ELF-1 (cell line): ENCODE measurements at regions not wholly inside any gene's neighbourhood (a gene's known extent, or its start where the extent isn't known, plus 50 kb on each side); places are given as distances from the start of the nearest gene placed in this dataset.

ENCODE experiments used
- DNase-seq: peaks from one replicate; pipeline ENCODE4 v3.0.0-alpha.2; 2016; ENCODE audit warnings: low read depth, low spot score

DNA sequence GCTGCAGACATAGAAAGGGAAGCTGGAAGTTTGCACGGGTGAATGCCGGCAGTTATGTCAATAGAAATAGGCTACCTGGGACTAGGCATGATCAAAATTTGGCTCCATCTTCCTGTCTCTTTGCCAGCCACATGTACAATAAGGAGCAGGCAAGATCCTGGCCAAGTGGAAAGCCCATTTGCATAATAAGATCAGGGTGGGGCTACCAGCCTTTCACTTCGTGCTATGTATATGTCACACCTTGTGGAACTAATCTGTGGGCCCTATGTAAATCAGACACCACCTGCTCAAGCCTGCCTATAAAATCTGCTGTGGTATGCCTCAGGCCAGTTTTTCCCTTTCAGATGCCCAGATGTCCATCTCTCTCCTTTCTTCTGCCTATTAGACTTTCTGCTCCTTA, 79.3 kb upstream of the DRD2 start:
- no peak for DNase-seq

DNA sequence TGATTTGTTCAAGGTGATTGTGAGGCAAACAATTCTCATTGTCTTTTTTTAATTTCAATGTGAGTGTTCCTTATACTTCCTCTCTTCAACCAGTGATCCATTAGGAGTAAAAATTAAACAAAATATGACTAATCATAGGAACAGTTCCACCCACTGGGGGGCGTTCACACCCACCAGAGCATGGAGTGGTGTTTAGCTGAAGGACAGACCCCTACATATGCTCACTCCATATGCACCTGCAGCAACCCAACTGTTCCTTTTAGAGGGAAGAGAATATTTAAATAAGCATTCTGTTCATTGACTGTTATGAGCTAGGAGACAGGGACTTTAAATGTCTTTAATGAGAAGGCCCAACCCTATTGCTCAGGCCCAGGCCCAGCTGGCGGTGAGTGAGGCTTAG, 78.7 kb upstream of the DRD2 start:
- no peak for DNase-seq

DNA sequence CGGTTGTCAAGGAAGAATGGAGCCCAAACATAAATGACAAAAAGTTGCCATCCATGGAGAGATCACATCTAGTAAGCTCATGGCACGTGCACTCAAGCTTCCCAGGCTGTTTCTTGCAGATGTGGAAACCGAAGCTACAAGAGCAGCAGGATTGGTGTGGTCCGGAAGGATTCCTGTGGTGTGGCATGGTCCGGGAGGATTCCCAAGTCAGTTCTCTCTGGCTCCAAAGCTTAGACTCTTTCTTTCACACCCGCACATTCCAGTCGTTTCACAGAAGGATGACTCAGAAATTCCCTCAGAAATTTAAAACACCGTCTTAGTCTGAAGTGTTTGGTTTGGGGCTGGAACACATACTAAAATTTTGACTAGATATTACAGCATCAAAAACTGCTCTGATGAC, 78.0 kb upstream of the DRD2 start:
- DNase-seq = peak; percentile 80

DNA sequence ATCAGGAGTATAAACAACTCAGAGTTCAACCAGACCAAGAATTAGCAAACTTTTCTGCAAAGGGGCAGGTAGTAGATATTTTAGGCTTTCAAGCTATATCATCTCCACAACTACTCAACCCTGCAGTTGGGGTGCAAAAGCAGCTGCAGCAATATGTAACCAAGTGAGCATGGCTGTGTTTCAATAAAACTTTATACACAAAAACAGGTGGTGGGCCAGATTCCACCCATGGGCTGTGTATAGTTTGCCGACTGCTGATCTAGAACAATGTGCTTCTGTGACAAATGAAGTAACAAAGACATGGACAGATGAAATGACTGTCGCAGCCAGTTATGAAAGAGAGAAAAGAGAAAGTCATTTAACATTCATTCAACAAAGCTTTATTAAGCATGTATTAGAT, 77.1 kb upstream of the DRD2 start:
- no peak for DNase-seq

DNA sequence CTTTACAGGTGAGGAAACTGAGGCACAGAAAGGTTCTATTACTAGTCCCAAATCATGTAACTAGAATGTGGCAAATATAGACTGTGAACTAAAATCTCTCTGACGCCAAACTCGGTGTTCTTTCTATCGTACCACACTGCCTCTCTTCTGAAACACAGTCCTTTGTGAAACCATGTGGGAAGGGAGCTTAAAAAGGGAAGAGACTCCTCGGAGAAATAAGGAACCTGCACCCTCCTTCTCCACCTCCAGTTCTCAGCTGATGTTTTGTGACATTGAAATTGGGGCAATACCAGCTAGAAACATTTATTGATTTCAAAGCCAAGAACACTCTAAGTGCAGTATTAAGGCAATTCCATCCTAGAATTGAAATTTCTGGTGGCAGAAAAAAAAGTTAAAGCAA, 76.4 kb upstream of the DRD2 start:
- no peak for DNase-seq

DNA sequence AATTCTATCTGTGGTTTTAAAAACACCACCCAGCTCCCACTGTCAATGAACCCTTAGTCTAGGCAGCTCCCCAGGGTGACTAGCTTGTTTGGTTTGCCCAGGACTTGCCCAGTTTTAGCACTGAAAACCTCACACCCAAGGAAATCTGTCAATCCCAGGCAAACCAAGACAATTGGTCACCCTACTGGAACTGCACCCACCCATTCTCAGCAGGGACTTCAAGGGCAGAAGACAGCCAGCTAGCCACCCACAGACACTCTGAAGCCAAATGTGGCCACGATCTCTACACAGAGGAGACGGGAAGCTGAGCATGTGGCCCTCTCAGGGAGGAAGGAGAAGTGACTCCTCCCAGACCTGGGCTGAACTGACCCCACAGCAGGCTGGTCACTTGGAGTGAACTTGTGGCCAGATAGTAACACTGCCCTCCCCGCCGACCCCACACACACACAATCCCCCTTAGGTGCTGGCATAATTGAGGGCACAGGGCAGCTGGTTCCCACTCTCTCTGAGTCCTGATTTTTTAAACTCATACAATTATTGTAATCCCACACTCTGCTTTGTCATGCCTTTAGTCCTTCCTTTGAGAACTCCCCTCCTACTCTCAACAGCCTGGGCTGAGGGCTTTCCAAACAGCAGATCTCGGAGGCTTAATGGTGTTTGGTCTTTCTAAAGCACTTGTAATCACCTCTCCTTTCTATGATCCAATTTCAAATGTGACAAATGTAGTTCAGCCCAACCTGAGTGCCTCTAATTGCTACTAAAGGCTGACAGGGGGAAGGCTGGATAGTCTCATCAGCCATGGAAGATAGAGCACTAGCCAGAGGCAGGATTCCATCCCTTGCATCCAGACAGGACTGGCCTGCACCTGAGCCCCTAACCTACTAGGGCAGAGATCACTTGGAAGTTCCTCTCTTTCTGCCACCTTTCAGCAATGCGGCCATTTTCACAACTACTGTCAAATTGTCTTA, 74.7 kb upstream of the DRD2 start:
- DNase-seq = peak; percentile 85

DNA sequence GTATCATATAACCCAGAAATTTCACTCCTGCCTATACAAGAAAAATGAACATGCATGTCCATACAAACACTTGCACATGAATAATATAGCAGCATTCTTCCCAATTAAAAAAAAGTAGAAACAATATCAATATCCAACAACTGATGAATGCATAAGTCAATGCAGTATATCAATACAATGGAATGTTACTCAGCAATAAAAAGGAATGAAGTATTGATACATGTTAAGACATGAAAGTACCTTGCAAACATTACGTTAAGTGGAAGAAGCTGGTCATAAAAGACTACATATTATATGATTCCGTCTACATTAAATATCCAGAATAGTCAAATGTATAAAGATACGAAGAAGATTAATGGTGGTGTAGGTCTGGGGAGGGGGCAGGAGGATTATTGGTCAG, 73.9 kb upstream of the DRD2 start:
- no peak for DNase-seq

DNA sequence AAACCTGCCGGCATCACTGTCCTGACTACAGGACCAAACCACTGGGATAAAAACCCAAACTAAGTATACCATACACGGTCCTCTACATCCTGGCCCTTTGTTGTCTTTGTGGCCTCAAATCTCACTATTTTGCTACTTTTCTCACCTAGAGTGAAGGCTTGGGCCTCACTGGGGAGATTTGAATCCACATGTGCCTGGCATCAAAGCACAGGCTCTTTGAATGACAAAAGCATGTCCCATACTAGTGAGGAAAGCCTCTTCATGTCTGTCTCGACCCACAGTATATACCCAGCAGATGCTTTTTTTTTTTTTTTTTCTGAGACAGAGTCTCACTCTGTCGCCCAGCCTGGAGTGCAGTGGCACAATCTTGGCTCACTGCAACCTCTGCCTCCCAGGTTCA, 72.5 kb upstream of the DRD2 start:
- DNase-seq = peak; percentile 23

DNA sequence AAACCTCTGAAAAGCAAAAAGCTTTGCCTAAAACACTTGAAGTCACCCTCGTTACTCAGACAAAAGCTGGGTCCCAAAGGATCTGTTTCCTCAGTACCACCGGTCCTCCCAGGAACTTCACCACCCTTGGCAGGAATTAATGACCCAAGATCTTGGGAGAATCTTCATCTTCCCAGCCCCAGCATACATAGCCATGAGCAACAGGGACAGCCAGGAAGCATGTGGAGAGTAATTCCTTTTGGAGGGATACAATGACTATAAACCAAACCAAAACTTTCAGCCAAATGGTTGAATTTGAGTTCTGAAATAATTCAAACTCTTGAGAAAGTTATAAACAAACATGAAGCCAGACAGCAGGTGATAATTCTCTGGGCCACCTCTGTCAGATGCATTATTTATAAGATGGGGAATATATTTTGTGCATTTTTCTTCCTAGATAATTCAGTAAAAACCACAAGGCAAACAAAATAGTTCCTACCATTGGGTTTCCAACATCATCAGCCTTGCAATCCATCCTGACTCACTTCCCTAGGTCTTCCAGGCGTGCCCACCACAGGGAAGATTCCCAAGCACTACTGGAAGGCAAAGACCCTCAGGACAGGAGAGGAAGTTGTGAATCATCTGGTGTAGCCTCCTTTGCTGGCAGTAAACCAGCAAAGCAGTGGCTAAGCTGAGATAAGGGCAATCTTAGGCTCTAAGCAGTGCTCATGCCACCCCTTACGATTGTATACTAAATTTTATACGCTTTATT, 71.7 kb upstream of the DRD2 start:
- no peak for DNase-seq

DNA sequence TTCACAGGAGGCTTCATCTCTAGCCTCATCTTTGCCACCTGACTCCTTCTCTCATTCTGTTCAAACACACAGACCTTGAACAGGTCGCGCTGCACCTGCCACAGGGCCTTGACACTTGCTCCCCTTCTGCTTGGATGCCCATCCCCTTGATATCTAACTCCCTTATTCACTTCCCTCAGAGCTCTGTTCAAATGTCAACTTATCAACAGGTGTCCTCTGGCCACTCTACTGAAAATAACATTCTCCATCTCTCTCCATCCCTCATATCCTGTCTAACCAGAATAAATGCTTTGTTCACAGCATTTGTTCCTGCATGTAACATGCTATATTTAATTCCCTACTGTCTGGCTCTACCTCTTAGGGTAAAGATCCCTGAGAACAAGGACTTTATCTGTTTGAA, 67.2 kb upstream of the DRD2 start:
- no peak for DNase-seq

DNA sequence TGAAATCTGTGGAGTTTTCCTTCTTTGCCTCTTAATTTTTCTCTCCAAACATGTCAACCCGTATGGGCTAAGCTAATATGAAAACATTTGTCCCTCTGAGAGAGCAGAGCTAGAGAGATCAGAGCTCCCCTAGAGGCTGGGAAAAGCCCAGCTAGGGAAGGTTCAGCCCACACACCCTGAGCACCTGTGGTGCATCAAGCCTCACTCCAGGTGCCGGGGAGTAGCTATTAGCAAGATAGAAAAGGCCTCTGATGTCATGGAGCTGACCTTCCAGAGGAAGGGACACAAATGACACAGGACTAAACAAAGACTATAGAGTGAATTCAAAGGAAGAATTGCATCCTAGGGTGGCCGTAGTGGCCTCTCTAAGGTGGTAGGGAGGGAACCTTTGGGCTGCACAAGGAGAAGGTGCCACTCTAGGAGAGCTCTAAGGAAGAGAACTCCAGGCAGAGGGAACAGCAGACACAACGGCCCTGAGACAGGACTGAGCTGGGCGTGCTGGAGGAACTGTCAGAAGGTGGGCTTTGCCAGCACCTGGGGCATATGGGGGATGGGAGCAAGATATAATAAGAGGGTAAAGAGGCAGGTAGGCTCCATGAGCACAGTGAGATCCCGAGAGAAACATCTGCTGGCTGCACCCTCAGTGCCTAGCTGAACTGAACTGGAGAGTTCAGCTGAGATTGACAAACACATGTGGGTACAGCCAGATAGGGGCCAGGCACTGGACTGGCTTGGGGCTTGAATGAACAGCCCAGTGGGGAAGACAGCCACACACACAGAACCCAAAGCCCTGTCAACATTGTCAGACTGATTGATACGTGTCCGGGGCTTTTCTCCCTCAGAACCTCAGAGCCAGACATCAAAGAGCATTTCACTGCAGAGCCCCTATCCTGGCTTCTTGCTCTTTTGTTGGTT, 65.5 kb upstream of the DRD2 start:
- peak; percentile 39 for DNase-seq

DNA sequence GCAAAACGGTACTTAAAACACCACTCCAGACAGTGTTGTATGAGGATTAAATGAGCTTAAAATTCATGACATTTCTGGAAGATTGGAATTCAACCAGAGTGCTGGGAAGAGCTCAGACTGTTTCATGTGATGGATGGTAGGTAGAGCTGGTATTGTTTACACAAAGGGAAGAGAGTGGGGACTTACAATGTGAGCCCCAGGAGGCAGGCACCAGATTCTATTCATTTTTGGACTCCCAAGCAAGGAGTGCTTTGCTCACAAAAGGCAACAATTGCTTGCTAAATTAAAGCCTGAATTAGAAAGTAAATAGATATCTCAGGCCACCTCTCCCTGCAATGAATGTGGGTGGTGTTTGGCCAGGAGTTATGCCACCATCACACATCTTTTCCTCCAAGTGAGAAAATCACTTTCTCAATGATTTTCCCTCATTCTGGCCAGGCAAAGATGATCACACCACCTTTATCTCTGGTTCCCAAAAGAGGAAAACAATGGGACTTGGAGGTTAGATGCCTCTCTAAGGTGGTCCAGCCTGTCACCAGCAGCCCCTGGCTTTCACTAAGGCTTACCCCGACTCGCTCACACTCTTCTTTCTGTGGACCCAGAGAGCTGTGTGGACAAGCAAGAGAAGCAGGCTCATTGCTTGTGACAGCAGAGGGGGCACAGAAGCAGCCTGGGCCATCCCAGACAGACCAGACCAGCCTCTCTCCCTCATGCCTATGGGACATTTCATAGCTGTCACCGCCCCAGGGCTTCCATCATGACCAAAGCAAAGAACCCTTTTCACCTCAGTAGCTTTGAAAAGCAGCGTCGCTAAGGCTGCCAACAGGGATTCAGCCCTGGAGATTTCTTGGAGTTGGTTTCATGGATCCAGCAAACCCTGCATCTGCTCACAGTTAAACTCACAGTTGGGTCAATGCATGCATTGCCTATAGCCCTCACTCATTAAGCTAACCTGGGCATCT, 63.5 kb upstream of the DRD2 start:
- DNase-seq = peak; percentile 33

DNA sequence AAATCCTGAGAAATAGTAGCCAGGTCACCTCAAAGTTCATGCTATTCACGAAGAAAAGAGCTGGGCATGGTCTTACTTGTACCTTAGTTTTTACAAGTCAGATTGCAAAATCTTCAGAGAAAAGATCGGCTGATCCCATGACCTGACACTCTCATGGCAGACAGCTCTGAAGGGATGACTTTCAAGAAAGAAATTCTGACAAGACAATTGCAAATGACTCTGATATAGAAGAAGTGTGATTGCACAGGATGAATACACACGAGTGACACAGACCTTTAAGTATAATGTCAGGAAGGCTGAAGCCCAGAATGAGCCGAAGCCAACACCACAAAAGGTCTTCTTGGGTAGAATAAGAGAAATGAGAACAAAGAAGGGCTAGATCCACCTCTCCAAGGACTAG, 59.4 kb upstream of the DRD2 start:
- no peak for DNase-seq

DNA sequence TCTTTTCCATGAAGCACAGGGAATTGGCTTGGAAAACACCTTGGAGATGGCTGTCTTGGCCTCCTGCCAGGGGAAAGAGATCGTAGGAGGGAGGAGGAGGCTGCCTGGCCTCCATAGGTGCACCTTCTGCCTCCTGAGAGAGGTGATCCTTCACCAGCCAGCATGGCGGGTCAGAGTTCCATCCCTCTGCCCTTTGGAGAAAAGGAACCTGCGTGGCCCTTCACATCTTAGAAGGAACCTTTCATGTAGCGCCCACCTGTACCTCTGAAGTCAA, 58.2 kb upstream of the DRD2 start:
- DNase-seq = no peak

DNA sequence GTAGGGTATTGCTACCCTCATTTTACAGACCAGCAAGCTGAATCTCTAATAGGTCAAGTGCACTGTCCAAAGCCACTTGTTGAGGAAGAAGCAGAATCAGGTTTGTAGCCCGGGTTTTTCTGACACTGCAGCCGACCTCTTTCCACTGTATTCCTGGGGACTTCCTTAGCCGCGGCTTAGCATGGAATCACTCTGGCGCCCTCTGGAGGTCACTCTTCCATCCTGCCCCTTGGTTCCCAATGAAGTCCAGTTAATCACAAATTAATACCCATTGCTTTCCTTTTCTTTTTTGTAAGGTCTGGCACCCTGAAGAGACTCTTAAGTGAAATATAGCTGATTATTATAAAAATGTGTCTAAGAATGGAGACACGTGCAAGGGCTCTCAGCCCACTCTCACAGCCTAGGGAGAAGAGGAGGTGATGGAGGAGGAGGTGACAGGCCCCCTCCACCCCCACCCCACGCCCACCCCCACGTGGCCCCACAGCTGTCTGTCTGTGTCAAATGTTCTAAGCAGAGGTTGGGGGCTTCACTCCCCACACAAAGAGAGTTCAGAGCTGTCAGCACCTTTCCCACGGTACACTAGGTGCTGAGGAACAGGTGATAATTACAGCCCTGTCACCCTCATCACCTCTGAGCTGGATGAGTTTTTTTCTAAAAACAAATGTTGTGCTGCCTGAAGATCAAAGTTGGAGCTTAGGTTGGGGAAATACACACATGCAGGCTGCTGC, 57.7 kb upstream of the DRD2 start:
- DNase-seq = peak; percentile 67

DNA sequence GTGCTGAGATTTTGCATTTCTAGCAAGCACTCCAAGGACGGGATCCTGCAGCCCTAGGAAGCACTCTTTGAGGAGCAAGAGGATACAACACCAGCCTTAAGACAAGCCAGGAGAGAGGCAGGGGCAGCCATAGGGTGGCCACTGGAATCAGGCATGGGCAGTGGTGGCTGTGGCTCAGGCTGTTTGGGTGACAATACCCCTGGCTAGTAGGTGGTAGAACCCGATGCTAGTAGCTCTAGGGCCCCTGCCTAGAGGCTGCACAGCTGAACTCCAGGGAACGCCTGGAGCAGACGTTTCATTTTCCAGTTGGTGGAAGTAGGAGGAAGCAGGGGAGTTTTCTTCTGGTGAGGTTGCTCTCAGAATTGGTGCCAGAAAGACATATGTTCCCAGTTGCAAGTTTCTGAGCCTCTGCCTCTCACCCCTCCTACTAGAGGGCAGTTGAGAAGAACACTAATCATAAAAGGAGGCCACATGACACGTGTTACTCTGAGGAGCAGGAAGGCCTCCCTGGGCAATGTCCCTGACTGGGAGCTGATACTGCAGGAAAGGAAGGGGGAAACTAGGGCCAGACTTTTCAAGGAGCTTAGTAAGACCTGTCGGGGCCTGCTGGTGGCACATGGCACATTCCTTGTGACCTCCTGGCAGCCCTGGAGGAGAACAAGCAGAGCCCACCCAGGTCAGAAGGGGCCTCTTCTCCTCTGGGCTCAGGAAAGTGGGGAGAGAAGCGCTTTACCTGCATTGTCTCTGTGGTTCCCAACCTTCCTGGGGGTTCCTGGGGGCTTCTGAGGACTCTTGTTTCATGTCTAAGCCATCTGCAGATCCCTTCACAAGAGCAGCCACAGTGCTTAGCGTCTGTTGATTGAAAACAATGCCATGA, 56.6 kb upstream of the DRD2 start:
- DNase-seq = no peak

DNA sequence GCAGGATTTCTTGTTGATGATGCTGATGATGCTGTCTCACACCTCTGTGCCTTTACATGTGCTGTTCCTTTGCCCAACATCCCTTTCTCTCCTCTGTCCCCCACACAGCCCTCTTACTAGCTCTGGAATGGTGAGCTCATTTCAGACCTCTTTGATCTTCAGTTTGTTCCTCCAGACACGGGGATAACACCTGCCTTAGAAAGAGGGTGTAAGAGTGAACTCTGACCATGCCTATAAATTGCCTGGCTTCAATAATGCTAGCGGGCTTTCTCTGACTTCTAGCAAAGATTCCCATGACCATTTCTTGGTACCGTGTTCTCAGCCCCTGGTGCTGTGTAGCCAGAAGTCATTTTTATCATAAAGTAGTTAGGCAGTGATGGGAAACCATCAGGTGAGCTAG, 55.9 kb upstream of the DRD2 start:
- no peak for DNase-seq

DNA sequence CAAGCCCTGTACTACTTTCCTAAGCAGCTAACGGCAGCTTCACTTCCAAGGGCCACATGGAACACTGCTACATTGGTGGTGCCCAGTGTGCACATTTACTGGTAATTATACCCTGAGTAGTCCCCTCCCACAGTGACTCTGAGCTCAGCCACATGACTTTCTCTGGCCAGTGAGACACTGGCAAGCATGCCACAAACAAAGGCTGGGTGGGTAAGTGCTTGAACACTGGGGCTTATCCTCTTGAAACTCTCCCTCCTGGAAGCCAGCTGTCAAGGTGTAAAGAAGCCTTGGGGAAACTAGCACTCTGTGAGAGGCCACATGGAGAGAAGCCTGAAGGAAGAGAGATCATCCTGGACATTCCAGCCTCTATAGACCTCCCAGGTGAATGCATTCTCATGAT, 54.4 kb upstream of the DRD2 start:
- no peak for DNase-seq

DNA sequence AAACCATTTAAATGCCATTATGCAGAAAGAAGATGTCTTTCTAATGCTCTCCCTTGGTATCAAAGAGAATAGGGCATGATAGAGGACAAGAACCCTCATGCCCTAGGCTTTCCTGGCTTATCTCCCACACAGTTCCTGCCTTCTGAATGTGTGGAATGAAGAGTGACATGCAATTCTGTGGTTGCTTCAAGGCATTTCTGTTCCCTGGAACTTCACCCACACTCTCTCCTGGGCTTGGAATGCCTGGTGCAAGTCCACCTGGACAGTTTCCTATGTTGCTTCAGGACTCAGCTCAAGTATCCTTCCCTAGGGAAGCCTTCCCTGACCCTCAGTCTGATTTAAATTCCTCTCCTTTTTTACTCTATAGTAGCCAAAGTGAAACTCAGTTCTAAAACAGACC, 53.8 kb upstream of the DRD2 start:
- peak; percentile 39 for DNase-seq
